HepG2 (cell line): ENCODE measurements at regions not wholly inside any gene's neighbourhood (a gene's known extent, or its start where the extent isn't known, plus 50 kb on each side); places are given as distances from the start of the nearest gene placed in this dataset.

Experiments
- MYNN ChIP-seq: sonication (generic); formaldehyde crosslinking; IDR thresholded peaks from 2 replicates; pipeline ENCODE4 v1.4.0; 2020; ENCODE audit warnings: mild to moderate bottlenecking, low read depth, missing genetic modification reagents
- POLR2AphosphoS5 ChIP-seq: IDR thresholded peaks from 2 replicates; pipeline ENCODE4 v1.6.1; 2012; ENCODE audit warnings: low read depth, low read length
- RAD21 ChIP-seq: fragments of 450-650 bp; formaldehyde crosslinking; IDR thresholded peaks from 2 replicates; pipeline ENCODE4 v1.5.0; 2020; ENCODE audit warnings: mild to moderate bottlenecking
- TEAD2 ChIP-seq: sonication (generic); formaldehyde crosslinking; IDR thresholded peaks from 2 replicates; pipeline ENCODE4 v1.9.0; 2021; ENCODE audit warnings: missing genetic modification reagents
- ZNF589 ChIP-seq: sonication (generic); formaldehyde crosslinking; conservative IDR thresholded peaks from 2 replicates; pipeline ENCODE4 v1.8.0; 2022; ENCODE audit warnings: mild to moderate bottlenecking, moderate library complexity, missing genetic modification reagents
- TF ChIP-seq, protein P1 (sequence below): sonication (generic); formaldehyde crosslinking; IDR thresholded peaks from 2 replicates; pipeline ENCODE4 v1.4.0; 2020; ENCODE audit warnings: mild to moderate bottlenecking, missing genetic modification reagents, borderline replicate concordance

DNA sequence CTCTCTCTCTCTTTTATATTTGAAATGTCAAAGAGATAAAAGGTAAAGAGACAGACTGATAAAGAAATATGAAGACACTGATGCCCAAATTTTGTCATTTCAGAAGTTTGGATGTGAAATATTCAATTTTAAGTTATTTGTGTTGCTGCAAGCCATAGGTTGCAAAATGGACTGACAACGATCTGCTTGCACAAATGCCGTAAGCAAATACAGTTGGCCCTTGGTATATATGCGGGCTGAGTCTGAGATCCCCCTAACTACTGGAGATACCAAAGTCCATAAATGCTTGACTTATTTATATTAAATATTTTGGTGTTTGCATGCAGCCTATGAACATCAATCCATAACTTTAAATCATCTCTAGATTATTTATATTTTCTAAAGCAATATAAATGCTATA lies 1459.1 kb upstream of the ALCAM start:
- TF ChIP-seq, protein P1, sequence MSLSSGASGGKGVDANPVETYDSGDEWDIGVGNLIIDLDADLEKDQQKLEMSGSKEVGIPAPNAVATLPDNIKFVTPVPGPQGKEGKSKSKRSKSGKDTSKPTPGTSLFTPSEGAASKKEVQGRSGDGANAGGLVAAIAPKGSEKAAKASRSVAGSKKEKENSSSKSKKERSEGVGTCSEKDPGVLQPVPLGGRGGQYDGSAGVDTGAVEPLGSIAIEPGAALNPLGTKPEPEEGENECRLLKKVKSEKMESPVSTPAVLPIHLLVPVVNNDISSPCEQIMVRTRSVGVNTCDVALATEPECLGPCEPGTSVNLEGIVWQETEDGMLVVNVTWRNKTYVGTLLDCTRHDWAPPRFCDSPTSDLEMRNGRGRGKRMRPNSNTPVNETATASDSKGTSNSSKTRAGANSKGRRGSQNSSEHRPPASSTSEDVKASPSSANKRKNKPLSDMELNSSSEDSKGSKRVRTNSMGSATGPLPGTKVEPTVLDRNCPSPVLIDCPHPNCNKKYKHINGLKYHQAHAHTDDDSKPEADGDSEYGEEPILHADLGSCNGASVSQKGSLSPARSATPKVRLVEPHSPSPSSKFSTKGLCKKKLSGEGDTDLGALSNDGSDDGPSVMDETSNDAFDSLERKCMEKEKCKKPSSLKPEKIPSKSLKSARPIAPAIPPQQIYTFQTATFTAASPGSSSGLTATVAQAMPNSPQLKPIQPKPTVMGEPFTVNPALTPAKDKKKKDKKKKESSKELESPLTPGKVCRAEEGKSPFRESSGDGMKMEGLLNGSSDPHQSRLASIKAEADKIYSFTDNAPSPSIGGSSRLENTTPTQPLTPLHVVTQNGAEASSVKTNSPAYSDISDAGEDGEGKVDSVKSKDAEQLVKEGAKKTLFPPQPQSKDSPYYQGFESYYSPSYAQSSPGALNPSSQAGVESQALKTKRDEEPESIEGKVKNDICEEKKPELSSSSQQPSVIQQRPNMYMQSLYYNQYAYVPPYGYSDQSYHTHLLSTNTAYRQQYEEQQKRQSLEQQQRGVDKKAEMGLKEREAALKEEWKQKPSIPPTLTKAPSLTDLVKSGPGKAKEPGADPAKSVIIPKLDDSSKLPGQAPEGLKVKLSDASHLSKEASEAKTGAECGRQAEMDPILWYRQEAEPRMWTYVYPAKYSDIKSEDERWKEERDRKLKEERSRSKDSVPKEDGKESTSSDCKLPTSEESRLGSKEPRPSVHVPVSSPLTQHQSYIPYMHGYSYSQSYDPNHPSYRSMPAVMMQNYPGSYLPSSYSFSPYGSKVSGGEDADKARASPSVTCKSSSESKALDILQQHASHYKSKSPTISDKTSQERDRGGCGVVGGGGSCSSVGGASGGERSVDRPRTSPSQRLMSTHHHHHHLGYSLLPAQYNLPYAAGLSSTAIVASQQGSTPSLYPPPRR: no peak
- no peak for TF ChIP-seq RAD21 (CRISPR knock-in tag)
- no peak for TF ChIP-seq ZNF589 (CRISPR knock-in tag)
- no peak for TF ChIP-seq MYNN (CRISPR knock-in tag)
- no peak for TF ChIP-seq POLR2AphosphoS5
- TF ChIP-seq TEAD2 (CRISPR knock-in tag): no peak
